Heart left ventricle (tissue), 16 donors: ENCODE measurements at regions not wholly inside any gene's neighbourhood (a gene's known extent, or its start where the extent isn't known, plus 50 kb on each side); places are given as distances from the start of the nearest gene placed in this dataset.

Experiments
- ATAC-seq, 4 donors: fragments of 200-7000 bp; cut with Tn5 transposase; one replicate each; pipeline ENCODE4 v1.9.1; 2020 to 2022; ENCODE audit warnings: moderate library complexity in 4 of 4, mild to moderate bottlenecking in 3 of 4, moderate number of reproducible peaks in 1 of 4
- DNase-seq, 5 donors: peaks; one replicate each; pipeline ENCODE4 v3.0.0-alpha.2; 2020
- H3K27ac ChIP-seq, 12 donors: fragments of 200-600 bp; sonication (generic) in 4 of 12; one replicate each; pipeline versions ENCODE4 v1.5.0 to v1.8.0; 2016 to 2022; ENCODE audit warnings: mild to moderate bottlenecking in 2 of 12
- H3K27me3 ChIP-seq, 9 donors: fragments of 200-600 bp; sonication (generic) in 2 of 9; one replicate each; pipeline versions ENCODE4 v1.5.1 to v1.8.0; 2016 to 2022; ENCODE audit warnings: mild to moderate bottlenecking in 3 of 9
- H3K36me3 ChIP-seq, 9 donors: fragments of 200-600 bp; sonication (generic) in 2 of 9; one replicate each; pipeline versions ENCODE4 v1.5.0 to v1.8.0; 2018 to 2022; ENCODE audit warnings: mild to moderate bottlenecking in 2 of 9
- H3K4me1 ChIP-seq, 12 donors: fragments of 200-600 bp; sonication (generic) in 4 of 12; one replicate each; pipeline versions ENCODE4 v1.5.0 to v1.8.0; 2016 to 2022; ENCODE audit warnings: mild to moderate bottlenecking in 3 of 12
- H3K4me3 ChIP-seq, 12 donors: fragments of 200-600 bp; sonication (generic) in 4 of 12; one replicate each; pipeline versions ENCODE4 v1.5.0 to v1.8.0; 2017 to 2022; ENCODE audit warnings: mild to moderate bottlenecking in 9 of 12, moderate library complexity in 4 of 12
- H3K9me3 ChIP-seq, 12 donors: fragments of 200-600 bp; sonication (generic) in 4 of 12; one replicate each; pipeline versions ENCODE4 v1.5.0 to v1.8.0; 2016 to 2022; ENCODE audit warnings: mild to moderate bottlenecking in 1 of 12
- POLR2A ChIP-seq, 2 donors: fragments of 450-650 bp; IDR thresholded peaks; one replicate each; pipeline ENCODE4 v1.6.1; 2017; ENCODE audit warnings: antibody characterized with exemption in 2 of 2, mild to moderate bottlenecking in 2 of 2, moderate library complexity in 2 of 2
- WGBS, 4 donors: extraction: QIAGEN DNeasy Blood & Tissue Kit in 2 of 4; methylation state at CpG; one replicate each; pipeline versions ENCODE4 v1.1.5 to v1.1.7; 2013 to 2018; 5-methylcytosine and 5-hydroxymethylcytosine counted together
- intact Hi-C, 10 donors: fragments of 100-400 bp; cut with DNase I; formaldehyde crosslinking; loops; one replicate each; pipeline versions ENCODE4 v1.11.1 to v1.14.2; 2022
- TF ChIP-seq, protein P1 (sequence below), 12 donors: fragments of 200-600 bp; sonication (generic) in 4 of 12; IDR thresholded peaks; one replicate each; pipeline versions ENCODE4 v1.5.0 to v1.8.0; 2018 to 2022; ENCODE audit warnings: antibody characterized with exemption in 12 of 12, mild to moderate bottlenecking in 5 of 12
- donor health status: ischemic (EF 13 %, LVEDD 7.1; RV severe dilation, severe dysfunction).
- donor health status: healthy with polysubstance abuse.
- donor health status: DM: no; HTN: yes; CAD: no.
- donor health status: DM: no; HTN: no; CAD: no.
- donor health status: ischemic (EF 25% LVEDD 6.9; RV normal size, moderate dysfunction).
- donor health status: ischemic (EF 25% LVEDD 5.7; RV mildly dilated, moderate dysfunction).
- donor health status: healthy.
- donor health status: DM: yes; HTN: yes; CAD: no.
- donor health status: ischemic (EF 35%, LVEDD 5.7; RV mildly dilated, moderate dysfunction).
- donor health status: nonischemic (EF 11% LVEDD 7.7; RV severe dilation, severe dysfunction).
- donor health status: DM: yes; HTN: yes; CAD: no.
- donor health status: PGD.
- donor health status: ischemic (EF 29% LVEDD 5.4; RV normal size, mild dysfunction).
- donor health status: nonischemic (EF 23%, LVEDD 6.1; RV moderate dilation, normal function).

DNA sequence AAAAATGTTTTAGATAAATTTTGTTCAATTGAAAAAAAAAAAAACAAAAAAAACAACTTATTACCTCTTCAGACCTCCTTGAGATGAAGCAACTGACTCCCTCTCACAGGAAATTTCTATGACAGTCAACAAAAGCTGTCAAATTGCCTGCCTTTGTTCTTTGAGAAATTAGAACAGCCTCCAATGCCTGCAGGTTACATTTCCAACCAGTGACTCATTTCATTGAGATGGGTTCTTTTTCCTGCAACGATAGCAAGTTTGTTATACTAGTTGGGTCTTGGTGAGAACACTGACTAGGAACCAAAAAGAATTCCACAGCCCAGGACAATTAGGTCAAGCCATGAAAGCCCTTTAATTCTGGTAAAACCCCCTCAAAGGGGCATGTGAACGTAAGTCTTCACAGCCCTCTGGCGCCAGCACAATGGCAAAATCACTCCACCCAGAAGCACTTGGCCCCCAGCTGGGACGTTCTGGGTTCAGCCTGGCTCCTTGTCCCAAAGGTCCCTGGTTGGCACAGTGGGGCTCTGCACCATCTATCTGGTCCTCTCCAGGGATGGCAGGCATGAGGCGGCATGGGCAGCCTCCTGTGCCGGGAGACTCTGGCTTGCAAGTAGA lies 87.0 kb downstream of the SPP2 start:
- intact Hi-C loops: loop anchor here (2.0 to 10.0 kb wide), 13 partner anchors 127 to 987 kb away; no protein-coding TSS in a partner anchor
- DNase-seq (no peak), ATAC-seq (no peak)
- Histone ChIP-seq H3K27me3 (peaks cover 0 to 26% (median 4%) of the 10 kb centered on the region in 9 donors), H3K4me1 (no peaks in the 10 kb centered on the region), H3K9me3 (peaks cover 0 to 6% (median 0%) of the 10 kb centered on the region in 12 donors), H3K27ac (no peak overlapping the region), H3K36me3 (no peaks in the 10 kb centered on the region), H3K4me3 (no peak overlapping the region)
- 76 to 82% (median 81%) methylated on average over 6 of the region's 6 CpGs for WGBS, 4 donors
- TF ChIP-seq, protein P1, sequence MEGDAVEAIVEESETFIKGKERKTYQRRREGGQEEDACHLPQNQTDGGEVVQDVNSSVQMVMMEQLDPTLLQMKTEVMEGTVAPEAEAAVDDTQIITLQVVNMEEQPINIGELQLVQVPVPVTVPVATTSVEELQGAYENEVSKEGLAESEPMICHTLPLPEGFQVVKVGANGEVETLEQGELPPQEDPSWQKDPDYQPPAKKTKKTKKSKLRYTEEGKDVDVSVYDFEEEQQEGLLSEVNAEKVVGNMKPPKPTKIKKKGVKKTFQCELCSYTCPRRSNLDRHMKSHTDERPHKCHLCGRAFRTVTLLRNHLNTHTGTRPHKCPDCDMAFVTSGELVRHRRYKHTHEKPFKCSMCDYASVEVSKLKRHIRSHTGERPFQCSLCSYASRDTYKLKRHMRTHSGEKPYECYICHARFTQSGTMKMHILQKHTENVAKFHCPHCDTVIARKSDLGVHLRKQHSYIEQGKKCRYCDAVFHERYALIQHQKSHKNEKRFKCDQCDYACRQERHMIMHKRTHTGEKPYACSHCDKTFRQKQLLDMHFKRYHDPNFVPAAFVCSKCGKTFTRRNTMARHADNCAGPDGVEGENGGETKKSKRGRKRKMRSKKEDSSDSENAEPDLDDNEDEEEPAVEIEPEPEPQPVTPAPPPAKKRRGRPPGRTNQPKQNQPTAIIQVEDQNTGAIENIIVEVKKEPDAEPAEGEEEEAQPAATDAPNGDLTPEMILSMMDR (IDR thresholded peaks at IDR 0.05): no peak
- no peak for TF ChIP-seq POLR2A (IDR thresholded peaks at IDR 0.05)

GRCh38 chr2:234136461-234136860 lies 86.0 kb downstream of the SPP2 start:
- no peak for TF ChIP-seq POLR2A (IDR thresholded peaks at IDR 0.05)
- TF ChIP-seq, protein P1 (IDR thresholded peaks at IDR 0.05): no peak
- intact Hi-C loops: loop anchor here (1.0 to 10.0 kb wide), 14 partner anchors 128 to 988 kb away; no protein-coding TSS in a partner anchor
- no peaks in the 10 kb centered on the region for H3K4me1 ChIP-seq
- no peak for DNase-seq
- peaks cover 0 to 6% (median 0%) of the 10 kb centered on the region in 12 donors for H3K9me3 ChIP-seq
- H3K4me3 ChIP-seq: no peak overlapping the region
- H3K27me3 ChIP-seq: peaks cover 0 to 26% (median 4%) of the 10 kb centered on the region in 9 donors
- no peaks in the 10 kb centered on the region for H3K36me3 ChIP-seq
- ATAC-seq: no peak
- H3K27ac ChIP-seq: no peak overlapping the region

GRCh38 chr2:234135750-234136221 lies 85.3 kb downstream of the SPP2 start:
- Histone ChIP-seq H3K27ac (no peak overlapping the region), H3K27me3 (peaks cover 0 to 26% (median 4%) of the 10 kb centered on the region in 9 donors), H3K4me3 (no peak overlapping the region), H3K9me3 (peaks cover 0 to 6% (median 0%) of the 10 kb centered on the region in 12 donors), H3K36me3 (no peaks in the 10 kb centered on the region), H3K4me1 (no peaks in the 10 kb centered on the region)
- TF ChIP-seq, protein P1 (IDR thresholded peaks at IDR 0.05): peak; percentile 54 to 82 (median 71)
- TF ChIP-seq POLR2A (IDR thresholded peaks at IDR 0.05): no peak
- DNase-seq (peak; percentile 22 to 67 (median 35)), ATAC-seq (peak; percentile 47 to 83 (median 70))
- 30 to 41% (median 33%) methylated on average over 14 to 16 of the region's 16 CpGs for WGBS, 4 donors
- intact Hi-C loops: loop anchor here (1.0 to 10.0 kb wide), 15 partner anchors 129 to 989 kb away; no protein-coding TSS in a partner anchor

GRCh38 chr2:234134496-234134895 lies 84.0 kb downstream of the SPP2 start:
- intact Hi-C loops: loop anchor here in 8 of 10 donors (2.0 to 10.0 kb wide), 9 partner anchors 130 to 990 kb away; no protein-coding TSS in a partner anchor
- no peaks in the 10 kb centered on the region for H3K4me1 ChIP-seq
- no peak overlapping the region for H3K27ac ChIP-seq
- DNase-seq (no peak), ATAC-seq (no peak)
- TF ChIP-seq, protein P1 (IDR thresholded peaks at IDR 0.05): no peak
- no peak for TF ChIP-seq POLR2A (IDR thresholded peaks at IDR 0.05)
- 53 to 76% (median 60%) methylated on average over 5 to 6 of the region's 6 CpGs for WGBS, 4 donors
- H3K4me3 ChIP-seq: no peak overlapping the region
- no peaks in the 10 kb centered on the region for H3K9me3 ChIP-seq
- peaks cover 0 to 32% (median 6%) of the 10 kb centered on the region in 9 donors for H3K27me3 ChIP-seq
- no peaks in the 10 kb centered on the region for H3K36me3 ChIP-seq
